ENCODE measurements at regions not wholly inside any gene's neighbourhood (a gene's known extent, or its start where the extent isn't known, plus 50 kb on each side); places are given as distances from the start of the nearest gene placed in this dataset.

GRCh38 chr2:238985041-238985729, 137.3 kb downstream of the TWIST2 start:
- H3K9me3 ChIP-seq, result no peaks in the 10 kb centered on the region
- intact Hi-C loops (cut with DNase I), result no loop called here
- no peaks in the 10 kb centered on the region for H3K36me3 ChIP-seq
- H3K27me3 ChIP-seq, result peaks cover 0 to 32% of the 10 kb centered on the region in 2 donors
- no peak overlapping the region for H3K4me3 ChIP-seq
- H3K4me1 ChIP-seq, result no peaks in the 10 kb centered on the region
- no peak overlapping the region for H3K27ac ChIP-seq
- DNase-seq (no peak), ATAC-seq (no peak)
- no peak for TF ChIP-seq CTCF (IDR thresholded peaks at IDR 0.05)

GRCh38 chr2:238985931-238986446, 138.1 kb downstream of the TWIST2 start:
- TF ChIP-seq CTCF (IDR thresholded peaks at IDR 0.05), result no peak
- intact Hi-C loops (cut with DNase I), result no loop called here
- H3K36me3 ChIP-seq, result no peaks in the 10 kb centered on the region
- ATAC-seq (no peak), DNase-seq (peak in 1 of 4 donors; percentile 67)
- peaks cover 0 to 32% of the 10 kb centered on the region in 2 donors for H3K27me3 ChIP-seq
- no peak overlapping the region for H3K4me3 ChIP-seq
- no peaks in the 10 kb centered on the region for H3K4me1 ChIP-seq
- H3K27ac ChIP-seq, result no peak overlapping the region
- no peaks in the 10 kb centered on the region for H3K9me3 ChIP-seq

GRCh38 chr2:238986491-238987351, 138.8 kb downstream of the TWIST2 start:
- Histone ChIP-seq H3K9me3 (no peaks in the 10 kb centered on the region), H3K4me3 (no peak overlapping the region), H3K36me3 (no peaks in the 10 kb centered on the region), H3K27ac (no peak overlapping the region), H3K27me3 (peaks cover 0 to 32% of the 10 kb centered on the region in 2 donors), H3K4me1 (no peaks in the 10 kb centered on the region)
- DNase-seq (peak in 1 of 4 donors; percentile 59), ATAC-seq (no peak)
- intact Hi-C loops (cut with DNase I), result no loop called here
- no peak for TF ChIP-seq CTCF (IDR thresholded peaks at IDR 0.05)

GRCh38 chr2:238987352-238987981, 139.6 kb downstream of the TWIST2 start:
- H3K9me3 ChIP-seq, result no peaks in the 10 kb centered on the region
- no peak for DNase-seq
- intact Hi-C loops (cut with DNase I), result no loop called here
- H3K4me3 ChIP-seq, result no peak overlapping the region
- no peak for ATAC-seq
- no peaks in the 10 kb centered on the region for H3K4me1 ChIP-seq
- no peak overlapping the region for H3K27ac ChIP-seq
- H3K27me3 ChIP-seq, result peaks cover 0 to 32% of the 10 kb centered on the region in 2 donors
- TF ChIP-seq CTCF (IDR thresholded peaks at IDR 0.05), result no peak
- H3K36me3 ChIP-seq, result no peaks in the 10 kb centered on the region

GRCh38 chr2:238988105-238988504, 140.2 kb downstream of the TWIST2 start:
- no peak for ATAC-seq
- intact Hi-C loops (cut with DNase I), result no loop called here
- no peak for DNase-seq
- no peak for TF ChIP-seq CTCF (IDR thresholded peaks at IDR 0.05)
- Histone ChIP-seq H3K27me3 (peaks cover 0 to 36% of the 10 kb centered on the region in 2 donors), H3K9me3 (no peaks in the 10 kb centered on the region), H3K4me3 (no peak overlapping the region), H3K27ac (no peak overlapping the region), H3K4me1 (no peaks in the 10 kb centered on the region), H3K36me3 (no peaks in the 10 kb centered on the region)

All from left lung (tissue), 4 donors.